A549 (cell line): ENCODE measurements at regions not wholly inside any gene's neighbourhood (a gene's known extent, or its start where the extent isn't known, plus 50 kb on each side); places are given as distances from the start of the nearest gene placed in this dataset.

ENCODE experiments used
- CHD2 ChIP-seq: fragments of 150-350 bp; IDR thresholded peaks from 2 replicates; pipeline ENCODE4 v1.6.1; 2014; ENCODE audit warnings: low read length; ENCODE audit not compliant: partially characterized antibody
- GATA3 ChIP-seq: IDR thresholded peaks from 2 replicates; pipeline ENCODE4 v1.6.1; 2012; ENCODE audit warnings: borderline replicate concordance
- JUNB ChIP-seq: fragments of >200 bp; sonication (Bioruptor Twin); formaldehyde crosslinking; IDR thresholded peaks from 2 replicates; pipeline ENCODE4 v1.6.1; 2016
- POLR2A ChIP-seq: IDR thresholded peaks from 2 replicates; pipeline ENCODE4 v1.6.1; 2012; ENCODE audit warnings: mild to moderate bottlenecking, low read length
- RFX5 ChIP-seq: fragments of 450-650 bp; IDR thresholded peaks from 2 replicates; pipeline ENCODE4 v1.7.1; 2014; ENCODE audit warnings: antibody characterized with exemption, mild to moderate bottlenecking, moderate library complexity
- SMC3 ChIP-seq: fragments of >200 bp; sonication (Bioruptor Twin); formaldehyde crosslinking; IDR thresholded peaks from 3 replicates; pipeline ENCODE4 v1.6.1; 2018; ENCODE audit warnings: inconsistent platforms
- TF ChIP-seq, protein P1 (sequence below): fragments of >200 bp; sonication (Bioruptor Twin); formaldehyde crosslinking; IDR thresholded peaks from 3 replicates; pipeline ENCODE4 v1.5.1; 2016
- TF ChIP-seq, protein P2 (sequence below): fragments of 450-650 bp; IDR thresholded peaks from 2 replicates; pipeline ENCODE4 v1.6.1; 2014; ENCODE audit warnings: antibody characterized with exemption

DNA sequence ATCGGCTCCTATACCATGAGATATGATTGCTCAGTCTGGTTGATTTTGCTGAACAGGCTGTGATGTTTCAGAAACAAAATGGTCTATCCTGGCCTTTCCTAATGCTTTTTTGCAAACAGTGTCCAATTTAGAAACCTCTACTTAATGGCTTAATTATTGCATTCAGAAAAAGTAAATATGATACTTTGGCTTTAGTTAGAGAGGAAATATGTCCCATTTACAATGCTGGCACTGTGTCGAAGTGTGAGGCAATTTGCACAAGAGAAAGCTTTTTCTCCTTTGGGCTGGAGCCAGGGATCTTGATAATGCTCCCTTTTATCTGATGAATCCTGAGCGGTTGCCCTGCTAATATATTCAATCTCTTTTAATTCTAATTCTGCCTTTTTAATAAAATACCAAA lies 418.9 kb downstream of the EPHA4 start:
- TF ChIP-seq RFX5, result no peak
- TF ChIP-seq POLR2A, result no peak
- no peak for TF ChIP-seq CHD2
- TF ChIP-seq, protein P1, sequence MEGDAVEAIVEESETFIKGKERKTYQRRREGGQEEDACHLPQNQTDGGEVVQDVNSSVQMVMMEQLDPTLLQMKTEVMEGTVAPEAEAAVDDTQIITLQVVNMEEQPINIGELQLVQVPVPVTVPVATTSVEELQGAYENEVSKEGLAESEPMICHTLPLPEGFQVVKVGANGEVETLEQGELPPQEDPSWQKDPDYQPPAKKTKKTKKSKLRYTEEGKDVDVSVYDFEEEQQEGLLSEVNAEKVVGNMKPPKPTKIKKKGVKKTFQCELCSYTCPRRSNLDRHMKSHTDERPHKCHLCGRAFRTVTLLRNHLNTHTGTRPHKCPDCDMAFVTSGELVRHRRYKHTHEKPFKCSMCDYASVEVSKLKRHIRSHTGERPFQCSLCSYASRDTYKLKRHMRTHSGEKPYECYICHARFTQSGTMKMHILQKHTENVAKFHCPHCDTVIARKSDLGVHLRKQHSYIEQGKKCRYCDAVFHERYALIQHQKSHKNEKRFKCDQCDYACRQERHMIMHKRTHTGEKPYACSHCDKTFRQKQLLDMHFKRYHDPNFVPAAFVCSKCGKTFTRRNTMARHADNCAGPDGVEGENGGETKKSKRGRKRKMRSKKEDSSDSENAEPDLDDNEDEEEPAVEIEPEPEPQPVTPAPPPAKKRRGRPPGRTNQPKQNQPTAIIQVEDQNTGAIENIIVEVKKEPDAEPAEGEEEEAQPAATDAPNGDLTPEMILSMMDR, result no peak
- no peak for TF ChIP-seq JUNB
- no peak for TF ChIP-seq GATA3
- TF ChIP-seq, protein P2, sequence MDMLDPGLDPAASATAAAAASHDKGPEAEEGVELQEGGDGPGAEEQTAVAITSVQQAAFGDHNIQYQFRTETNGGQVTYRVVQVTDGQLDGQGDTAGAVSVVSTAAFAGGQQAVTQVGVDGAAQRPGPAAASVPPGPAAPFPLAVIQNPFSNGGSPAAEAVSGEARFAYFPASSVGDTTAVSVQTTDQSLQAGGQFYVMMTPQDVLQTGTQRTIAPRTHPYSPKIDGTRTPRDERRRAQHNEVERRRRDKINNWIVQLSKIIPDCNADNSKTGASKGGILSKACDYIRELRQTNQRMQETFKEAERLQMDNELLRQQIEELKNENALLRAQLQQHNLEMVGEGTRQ, result no peak
- TF ChIP-seq SMC3, result no peak
